Inferior parietal cortex (tissue), 1 donor: ENCODE measurements at regions not wholly inside any gene's neighbourhood (a gene's known extent, or its start where the extent isn't known, plus 50 kb on each side); places are given as distances from the start of the nearest gene placed in this dataset.
A peak's percentile ranks its signal among the peaks of the same experiment; 100 is the strongest.

Experiments
- DNase-seq: peaks from one replicate; pipeline ENCODE4 v3.0.0-alpha.2; 2016; ENCODE audit errors: extremely low spot score

GRCh38 chr20:48180618-48181017 lies 395.3 kb upstream of the SULF2 start:
- peak; percentile 72 for DNase-seq

GRCh38 chr20:48180024-48180423 lies 394.7 kb upstream of the SULF2 start:
- DNase-seq = no peak

- DNase-seq = no peak
Observed at GRCh38 chr20:48178633-48179032, 393.4 kb upstream of the SULF2 start.

- DNase-seq = no peak
Observed at GRCh38 chr20:48177058-48177457, 391.8 kb upstream of the SULF2 start.

- no peak for DNase-seq
Observed at GRCh38 chr20:48176139-48176538, 390.9 kb upstream of the SULF2 start.

GRCh38 chr20:48175261-48175660 lies 390.0 kb upstream of the SULF2 start:
- DNase-seq = no peak

- DNase-seq = no peak
Observed at GRCh38 chr20:48172357-48172702, 387.0 kb upstream of the SULF2 start.

- no peak for DNase-seq
Observed at GRCh38 chr20:48171626-48172356, 386.5 kb upstream of the SULF2 start.

GRCh38 chr20:48171071-48171470 lies 385.8 kb upstream of the SULF2 start:
- no peak for DNase-seq

GRCh38 chr20:48170625-48171024 lies 385.3 kb upstream of the SULF2 start:
- DNase-seq = no peak

GRCh38 chr20:48169650-48170225 lies 384.5 kb upstream of the SULF2 start:
- DNase-seq = no peak

- DNase-seq = no peak
Observed at GRCh38 chr20:48166082-48166835, 381.0 kb upstream of the SULF2 start.

- no peak for DNase-seq
Observed at GRCh38 chr20:48165401-48165685, 380.1 kb upstream of the SULF2 start.

- DNase-seq = no peak
Observed at GRCh38 chr20:48164566-48165400, 379.5 kb upstream of the SULF2 start.

- no peak for DNase-seq
Observed at GRCh38 chr20:48164034-48164433, 378.8 kb upstream of the SULF2 start.

GRCh38 chr20:48163505-48163904 lies 378.2 kb upstream of the SULF2 start:
- DNase-seq = no peak

GRCh38 chr20:48162621-48163020 lies 377.3 kb upstream of the SULF2 start:
- DNase-seq = no peak

GRCh38 chr20:48159145-48160008 lies 374.1 kb upstream of the SULF2 start:
- no peak for DNase-seq

- no peak for DNase-seq
Observed at GRCh38 chr20:48158014-48158413, 372.7 kb upstream of the SULF2 start.

GRCh38 chr20:48156951-48157700 lies 371.8 kb upstream of the SULF2 start:
- no peak for DNase-seq

- DNase-seq = no peak
Observed at GRCh38 chr20:48156521-48156920, 371.2 kb upstream of the SULF2 start.
